ENCODE measurements at regions not wholly inside any gene's neighbourhood (a gene's known extent, or its start where the extent isn't known, plus 50 kb on each side); places are given as distances from the start of the nearest gene placed in this dataset.

GRCh38 chr6:25035174-25035511 lies 99.4 kb upstream of the RIPOR2 start:
- no peak for DNase-seq (ENCODE audit: low read depth)
- TF ChIP-seq, protein P1, sequence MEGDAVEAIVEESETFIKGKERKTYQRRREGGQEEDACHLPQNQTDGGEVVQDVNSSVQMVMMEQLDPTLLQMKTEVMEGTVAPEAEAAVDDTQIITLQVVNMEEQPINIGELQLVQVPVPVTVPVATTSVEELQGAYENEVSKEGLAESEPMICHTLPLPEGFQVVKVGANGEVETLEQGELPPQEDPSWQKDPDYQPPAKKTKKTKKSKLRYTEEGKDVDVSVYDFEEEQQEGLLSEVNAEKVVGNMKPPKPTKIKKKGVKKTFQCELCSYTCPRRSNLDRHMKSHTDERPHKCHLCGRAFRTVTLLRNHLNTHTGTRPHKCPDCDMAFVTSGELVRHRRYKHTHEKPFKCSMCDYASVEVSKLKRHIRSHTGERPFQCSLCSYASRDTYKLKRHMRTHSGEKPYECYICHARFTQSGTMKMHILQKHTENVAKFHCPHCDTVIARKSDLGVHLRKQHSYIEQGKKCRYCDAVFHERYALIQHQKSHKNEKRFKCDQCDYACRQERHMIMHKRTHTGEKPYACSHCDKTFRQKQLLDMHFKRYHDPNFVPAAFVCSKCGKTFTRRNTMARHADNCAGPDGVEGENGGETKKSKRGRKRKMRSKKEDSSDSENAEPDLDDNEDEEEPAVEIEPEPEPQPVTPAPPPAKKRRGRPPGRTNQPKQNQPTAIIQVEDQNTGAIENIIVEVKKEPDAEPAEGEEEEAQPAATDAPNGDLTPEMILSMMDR (IDR thresholded peaks at IDR 0.05; ENCODE audit: low read depth, low read length, missing control alignments): no peak
- peak overlapping the region; percentile 17 for H3K4me3 ChIP-seq (ENCODE audit: low read depth, low read length)

DNA sequence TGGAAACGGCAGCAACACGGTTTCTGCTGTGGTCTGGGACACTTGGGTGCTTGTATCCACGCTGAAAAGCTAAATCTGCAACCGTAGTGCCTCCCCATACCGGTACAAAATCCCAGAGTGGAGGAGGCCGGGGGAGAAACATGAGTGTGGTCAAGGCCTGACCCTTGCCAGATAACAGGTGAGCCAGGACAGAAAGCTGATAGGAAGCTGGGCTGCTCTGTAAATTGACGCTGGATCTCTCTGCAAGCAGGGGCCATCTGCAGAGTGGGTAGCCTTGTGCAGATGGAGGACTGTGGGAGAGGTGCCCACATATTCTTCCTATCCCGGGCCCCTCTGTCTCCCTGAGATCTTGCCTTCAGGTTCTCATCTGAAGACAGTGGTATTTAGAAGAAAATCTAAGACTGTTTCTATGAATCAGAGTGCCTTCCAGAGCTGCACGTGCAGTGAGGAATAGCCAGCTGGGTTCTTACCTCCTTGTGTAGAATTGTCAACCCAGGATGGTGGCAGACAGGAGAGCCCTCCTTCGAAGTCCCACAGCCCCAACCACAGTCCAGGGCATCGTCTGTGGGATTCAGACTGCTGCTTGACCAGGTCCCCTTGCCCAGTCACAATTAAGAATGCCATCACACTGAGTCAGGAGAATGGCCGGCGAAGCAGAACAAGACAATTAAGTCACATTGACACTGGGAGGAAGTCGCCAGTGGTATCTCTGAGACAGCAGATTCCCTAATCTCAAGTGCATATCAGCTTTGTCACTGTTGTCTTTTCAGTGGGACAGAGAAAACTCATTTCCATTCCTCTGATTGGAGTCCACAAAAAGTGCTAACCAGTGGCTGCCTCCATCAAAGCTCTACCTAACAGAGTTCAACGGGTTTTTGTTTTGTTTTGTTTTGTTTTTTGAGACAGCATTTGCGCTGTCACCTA lies 100.0 kb upstream of the RIPOR2 start:
- TF ChIP-seq, protein P1 (IDR thresholded peaks at IDR 0.05; ENCODE audit: low read depth, low read length, missing control alignments): no peak
- no peak for DNase-seq (ENCODE audit: low read depth)
- peak overlapping the region; percentile 17 for H3K4me3 ChIP-seq (ENCODE audit: low read depth, low read length)

GRCh38 chr6:25036461-25036860 lies 100.7 kb upstream of the RIPOR2 start:
- TF ChIP-seq, protein P1 (IDR thresholded peaks at IDR 0.05; ENCODE audit: low read depth, low read length, missing control alignments): no peak
- no peak for DNase-seq (ENCODE audit: low read depth)
- no peak overlapping the region for H3K4me3 ChIP-seq (ENCODE audit: low read depth, low read length)

- DNase-seq (ENCODE audit: low read depth): no peak
- TF ChIP-seq, protein P1 (IDR thresholded peaks at IDR 0.05; ENCODE audit: low read depth, low read length, missing control alignments): no peak
- H3K4me3 ChIP-seq (ENCODE audit: low read depth, low read length): no peak overlapping the region
Observed at GRCh38 chr6:25038300-25038699, 102.5 kb upstream of the RIPOR2 start.

DNA sequence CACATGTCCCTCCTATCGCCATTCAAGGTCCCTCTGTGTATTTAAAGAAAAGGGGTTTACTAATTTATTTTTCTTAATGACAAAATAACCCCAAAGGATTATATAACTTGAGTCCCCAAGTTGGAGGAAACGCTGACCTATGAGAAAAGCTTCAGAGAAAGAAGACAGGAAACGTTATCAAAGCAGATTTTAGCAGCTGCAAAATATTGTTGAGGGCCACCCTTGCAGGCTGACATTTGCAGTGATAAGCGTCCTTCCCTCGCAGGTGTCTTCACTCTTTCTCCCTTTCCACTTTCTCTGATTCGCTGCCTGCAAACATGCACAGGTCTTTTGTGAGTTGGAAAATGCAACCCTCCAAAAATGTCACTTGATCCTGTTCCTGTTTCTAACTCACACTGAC lies 103.2 kb upstream of the RIPOR2 start:
- no peak overlapping the region for H3K4me3 ChIP-seq (ENCODE audit: low read depth, low read length)
- DNase-seq (ENCODE audit: low read depth): no peak
- TF ChIP-seq, protein P1 (IDR thresholded peaks at IDR 0.05; ENCODE audit: low read depth, low read length, missing control alignments): no peak

- H3K4me3 ChIP-seq (ENCODE audit: low read depth, low read length): peak overlapping the region; percentile 49
- no peak for DNase-seq (ENCODE audit: low read depth)
- TF ChIP-seq, protein P1 (IDR thresholded peaks at IDR 0.05; ENCODE audit: low read depth, low read length, missing control alignments): no peak
Observed at GRCh38 chr6:25041485-25042035, 105.8 kb upstream of the RIPOR2 start.
